Cardiac septum (tissue), 1 donor: ENCODE measurements at regions not wholly inside any gene's neighbourhood (a gene's known extent, or its start where the extent isn't known, plus 50 kb on each side); places are given as distances from the start of the nearest gene placed in this dataset.
"Not testable (repeated sequence)": the region's sequence is repeated elsewhere in the genome, so short reads cannot be mapped to it uniquely, and the experiment has no call there.

ENCODE experiments used
- DNase-seq: peaks from one replicate; pipeline ENCODE4 v3.0.0-alpha.2; 2020; ENCODE audit warnings: low spot score
- intact Hi-C: fragments of 100-400 bp; cut with DNase I; formaldehyde crosslinking; loops from one replicate; pipeline ENCODE4 v1.14.0; 2022
- donor health status: DM: no; HTN: no; CAD: no.

- no peak for DNase-seq
- intact Hi-C loops = no loop called here
Measured at GRCh38 chr9:90741036-90741435, 60.6 kb upstream of the SYK start.

GRCh38 chr9:90737742-90738141 is 63.9 kb upstream of the SYK start:
- intact Hi-C loops = no loop called here
- DNase-seq = no peak

GRCh38 chr9:90735952-90736351 is 65.7 kb upstream of the SYK start:
- intact Hi-C loops = no loop called here
- DNase-seq = no peak

GRCh38 chr9:90734631-90735030 is 67.0 kb upstream of the SYK start:
- intact Hi-C loops = no loop called here
- no peak for DNase-seq

GRCh38 chr9:90729351-90729750 is 72.3 kb upstream of the SYK start:
- DNase-seq = no peak
- intact Hi-C loops = loop anchor here (10.0 kb wide), 1 partner anchor 535 kb away; no protein-coding TSS in a partner anchor

- DNase-seq = no peak
- intact Hi-C loops = loop anchor here (10.0 kb wide), 1 partner anchor 533 kb away; no protein-coding TSS in a partner anchor
Measured at GRCh38 chr9:90727488-90727887, 74.1 kb upstream of the SYK start.

GRCh38 chr9:90726215-90726614 is 75.4 kb upstream of the SYK start:
- intact Hi-C loops = loop anchor here (10.0 kb wide), 1 partner anchor 531 kb away; no protein-coding TSS in a partner anchor
- DNase-seq = no peak

GRCh38 chr9:90724880-90725279 is 76.7 kb upstream of the SYK start:
- peak; percentile 76 for DNase-seq
- intact Hi-C loops = loop anchor here (10.0 kb wide), 1 partner anchor 530 kb away; no protein-coding TSS in a partner anchor

- intact Hi-C loops = loop anchor here (10.0 kb wide), 1 partner anchor 529 kb away; no protein-coding TSS in a partner anchor
- DNase-seq = no peak
Measured at GRCh38 chr9:90724112-90724511, 77.5 kb upstream of the SYK start.

- no peak for DNase-seq
- intact Hi-C loops = loop anchor here (10.0 kb wide), 1 partner anchor 527 kb away; no protein-coding TSS in a partner anchor
Measured at GRCh38 chr9:90722071-90722470, 79.4 kb upstream of the DIRAS2 start.

GRCh38 chr9:90720621-90721265 is 78.1 kb upstream of the DIRAS2 start:
- no peak for DNase-seq
- intact Hi-C loops = loop anchor here (10.0 kb wide), 1 partner anchor 526 kb away; no protein-coding TSS in a partner anchor

GRCh38 chr9:90706230-90706629 is 63.6 kb upstream of the DIRAS2 start:
- intact Hi-C loops = no loop called here
- no peak for DNase-seq

GRCh38 chr9:90702441-90702955 is 59.9 kb upstream of the DIRAS2 start:
- intact Hi-C loops = no loop called here
- no peak for DNase-seq

GRCh38 chr9:90698871-90699440 is 56.3 kb upstream of the DIRAS2 start:
- intact Hi-C loops = no loop called here
- DNase-seq = no peak

- DNase-seq = no peak
- intact Hi-C loops = no loop called here
Measured at GRCh38 chr9:90697808-90698207, 55.2 kb upstream of the DIRAS2 start.

GRCh38 chr9:90694187-90694586 is 51.6 kb upstream of the DIRAS2 start:
- DNase-seq, intact Hi-C loops: not testable (repeated sequence)
